ENCODE measurements at regions not wholly inside any gene's neighbourhood (a gene's known extent, or its start where the extent isn't known, plus 50 kb on each side); places are given as distances from the start of the nearest gene placed in this dataset.

DNA sequence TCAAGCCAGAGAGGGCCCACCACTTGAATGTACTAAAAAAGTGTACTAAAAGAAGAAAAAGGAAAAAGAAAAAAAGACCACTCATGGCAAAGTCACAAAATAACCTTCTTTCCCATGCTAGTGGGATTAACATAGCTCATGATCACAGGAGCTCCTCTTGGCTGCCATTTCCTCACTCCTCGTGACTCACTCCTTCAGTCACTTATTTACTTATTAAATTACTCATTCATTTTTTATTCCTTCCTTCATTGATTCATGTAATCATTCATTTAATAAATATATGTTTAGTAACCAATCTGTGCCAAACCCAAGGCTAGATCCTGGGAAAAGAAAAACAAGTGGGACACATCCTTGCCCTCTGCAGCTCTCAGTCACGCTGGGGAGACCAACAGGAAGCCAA is 300.5 kb downstream of the INSIG2 start:
- no peak overlapping the region for H2AFZ ChIP-seq
- no peaks in the 10 kb centered on the region for H3K9me2 ChIP-seq (replicated peaks; ENCODE audit: insufficient read depth)
- H4K20me1 ChIP-seq (ENCODE audit: insufficient read depth, poor library complexity, severe bottlenecking) = no peaks in the 10 kb centered on the region
- no peak overlapping the region for H3K4me3 ChIP-seq
- H3K27me3 ChIP-seq = no peaks in the 10 kb centered on the region
- H3K27ac ChIP-seq = no peak overlapping the region
- H3K9me3 ChIP-seq (ENCODE audit: low read depth) = no peaks in the 10 kb centered on the region
- H3K79me2 ChIP-seq = no peaks in the 10 kb centered on the region
- no peak for TF ChIP-seq CTCF (IDR thresholded peaks at IDR 0.05; ENCODE audit: poor library complexity)
- TF ChIP-seq EZH2phosphoT487 (IDR thresholded peaks at IDR 0.05; ENCODE audit: low read depth, severe bottlenecking, unreplicated experiment) = no peak
- TF ChIP-seq EZH2 (IDR thresholded peaks at IDR 0.05; ENCODE audit: borderline replicate concordance) = no peak
- H3K36me3 ChIP-seq (replicated peaks; ENCODE audit: insufficient read depth, low read depth) = no peaks in the 10 kb centered on the region
- H3K4me1 ChIP-seq (ENCODE audit: insufficient read depth) = no peaks in the 10 kb centered on the region
- 81% methylated on average over 2 of the region's 2 CpGs for WGBS (ENCODE audit: low lambda C conversion rate, missing lambda C conversion rate)
- H3K4me2 ChIP-seq = no peak overlapping the region
- DNase-seq (ENCODE audit: low spot score) = no peak

DNA sequence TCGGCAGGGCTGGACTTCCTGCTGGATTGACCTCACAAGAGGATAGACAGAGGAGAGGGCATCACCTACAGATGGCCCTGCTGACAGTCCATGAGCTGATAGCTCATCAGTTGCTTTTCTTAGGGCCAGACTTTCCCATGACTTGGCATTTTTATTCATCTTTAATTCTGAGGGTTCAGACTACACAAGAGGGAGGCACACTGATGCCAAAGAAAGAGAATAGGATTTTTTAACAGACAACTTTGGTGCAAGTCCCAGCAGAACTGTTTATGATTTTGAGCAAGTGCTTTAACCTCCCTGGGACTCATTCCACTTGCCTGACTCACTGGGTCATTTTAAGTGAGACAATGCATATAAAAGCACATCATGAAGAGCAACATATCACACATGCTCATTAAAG is 299.2 kb downstream of the INSIG2 start:
- Histone ChIP-seq H3K4me2 (no peak overlapping the region), H2AFZ (no peak overlapping the region), H3K9me3 (ENCODE audit: low read depth) (no peaks in the 10 kb centered on the region), H3K4me1 (ENCODE audit: insufficient read depth) (no peaks in the 10 kb centered on the region), H3K27ac (no peak overlapping the region), H4K20me1 (ENCODE audit: insufficient read depth, poor library complexity, severe bottlenecking) (no peaks in the 10 kb centered on the region), H3K79me2 (no peaks in the 10 kb centered on the region), H3K4me3 (no peak overlapping the region), H3K36me3 (replicated peaks; ENCODE audit: insufficient read depth, low read depth) (no peaks in the 10 kb centered on the region), H3K9me2 (replicated peaks; ENCODE audit: insufficient read depth) (no peaks in the 10 kb centered on the region), H3K27me3 (no peaks in the 10 kb centered on the region)
- TF ChIP-seq EZH2 (IDR thresholded peaks at IDR 0.05; ENCODE audit: borderline replicate concordance) (no peak), EZH2phosphoT487 (IDR thresholded peaks at IDR 0.05; ENCODE audit: low read depth, severe bottlenecking, unreplicated experiment) (no peak), CTCF (IDR thresholded peaks at IDR 0.05; ENCODE audit: poor library complexity) (no peak)
- DNase-seq (ENCODE audit: low spot score) = no peak
- 100% methylated on average over 1 of the region's 1 CpG for WGBS (ENCODE audit: low lambda C conversion rate, missing lambda C conversion rate)

DNA sequence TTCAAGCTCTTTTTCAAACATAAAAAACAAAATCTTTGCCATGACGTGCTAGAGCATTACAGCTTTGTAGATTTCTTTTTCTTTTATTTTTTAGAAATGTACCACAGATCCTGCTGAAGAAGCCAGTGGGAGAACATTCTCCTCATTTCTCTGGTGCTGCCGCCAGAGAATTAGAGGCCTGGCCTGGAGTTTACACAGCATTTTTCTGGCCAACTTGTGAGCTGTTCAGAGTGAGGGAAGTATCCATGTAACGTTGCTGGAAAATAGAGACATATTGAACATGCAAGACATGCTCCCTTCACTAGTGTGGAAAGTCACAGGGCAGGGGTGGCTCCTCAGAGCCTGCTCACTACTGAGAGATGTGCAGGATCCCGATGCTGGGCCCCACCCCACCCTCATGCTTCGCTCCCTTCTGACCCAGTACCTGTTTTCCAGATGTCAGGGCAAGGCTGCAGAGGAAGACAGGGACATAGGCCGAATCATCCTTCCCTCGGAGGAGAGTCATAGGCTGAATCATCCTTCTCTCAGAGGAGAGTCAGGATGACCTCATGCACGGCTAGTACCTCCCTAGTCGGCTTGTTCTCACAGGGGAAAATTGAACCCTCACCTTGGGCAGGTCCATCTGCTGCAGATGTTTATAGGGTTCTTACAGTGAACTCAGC is 298.5 kb downstream of the INSIG2 start:
- H3K27me3 ChIP-seq = no peaks in the 10 kb centered on the region
- DNase-seq (ENCODE audit: low spot score) = no peak
- 81% methylated on average over 9 of the region's 9 CpGs for WGBS (ENCODE audit: low lambda C conversion rate, missing lambda C conversion rate)

More for the DNA sequence above, 298.5 kb downstream of the INSIG2 start:
- H3K36me3 ChIP-seq (replicated peaks; ENCODE audit: insufficient read depth, low read depth) = no peaks in the 10 kb centered on the region
- no peaks in the 10 kb centered on the region for H3K79me2 ChIP-seq
- no peaks in the 10 kb centered on the region for H3K9me3 ChIP-seq (ENCODE audit: low read depth)
- TF ChIP-seq EZH2 (IDR thresholded peaks at IDR 0.05; ENCODE audit: borderline replicate concordance) = no peak
- no peak for TF ChIP-seq EZH2phosphoT487 (IDR thresholded peaks at IDR 0.05; ENCODE audit: low read depth, severe bottlenecking, unreplicated experiment)
- TF ChIP-seq CTCF (IDR thresholded peaks at IDR 0.05; ENCODE audit: poor library complexity) = no peak
- H4K20me1 ChIP-seq (ENCODE audit: insufficient read depth, poor library complexity, severe bottlenecking) = no peaks in the 10 kb centered on the region
- H3K4me2 ChIP-seq = no peak overlapping the region
- H3K27ac ChIP-seq = no peak overlapping the region
- no peak overlapping the region for H2AFZ ChIP-seq
- no peaks in the 10 kb centered on the region for H3K9me2 ChIP-seq (replicated peaks; ENCODE audit: insufficient read depth)
- no peaks in the 10 kb centered on the region for H3K4me1 ChIP-seq (ENCODE audit: insufficient read depth)
- H3K4me3 ChIP-seq = no peak overlapping the region

Data from hepatocyte (in vitro differentiated cells).